ENCODE measurements at regions not wholly inside any gene's neighbourhood (a gene's known extent, or its start where the extent isn't known, plus 50 kb on each side); places are given as distances from the start of the nearest gene placed in this dataset.
"Not testable (repeated sequence)": the region's sequence is repeated elsewhere in the genome, so short reads cannot be mapped to it uniquely, and the experiment has no call there.

- DNase-seq (ENCODE audit: low read depth in 2 of 2), result no peak
These were observed 142.0 kb downstream of the NOC3L start for GRCh38 chr10:94220717-94221116.

- peak in 1 of 2 donors; percentile 68 for DNase-seq (ENCODE audit: low read depth in 2 of 2)
These were observed 138.9 kb downstream of the NOC3L start for GRCh38 chr10:94223702-94224370.

- no peak for DNase-seq (ENCODE audit: low read depth in 2 of 2)
These were observed 138.1 kb downstream of the NOC3L start for GRCh38 chr10:94224656-94225055.

GRCh38 chr10:94225589-94225988 lies 137.2 kb downstream of the NOC3L start:
- DNase-seq (ENCODE audit: low read depth in 2 of 2), result peak; percentile 2 to 89

- DNase-seq (ENCODE audit: low read depth in 2 of 2), result no peak
These were observed 132.5 kb downstream of the NOC3L start for GRCh38 chr10:94230134-94230785.

- DNase-seq (ENCODE audit: low read depth in 2 of 2), result peak in 1 of 2 donors; percentile 28
These were observed 129.9 kb downstream of the NOC3L start for GRCh38 chr10:94232711-94233383.

GRCh38 chr10:94235461-94235860 lies 127.3 kb downstream of the NOC3L start:
- no peak for DNase-seq (ENCODE audit: low read depth in 2 of 2)

- DNase-seq (ENCODE audit: low read depth in 2 of 2), result no peak
These were observed 124.6 kb downstream of the NOC3L start for GRCh38 chr10:94238006-94238617.

GRCh38 chr10:94239696-94240095 lies 123.0 kb downstream of the NOC3L start:
- no peak for DNase-seq (ENCODE audit: low read depth in 2 of 2)

- DNase-seq (ENCODE audit: low read depth in 2 of 2), result no peak
These were observed 122.2 kb downstream of the NOC3L start for GRCh38 chr10:94240491-94240890.

GRCh38 chr10:94240901-94241300 lies 121.8 kb downstream of the NOC3L start:
- DNase-seq (ENCODE audit: low read depth in 2 of 2), result no peak

- no peak for DNase-seq (ENCODE audit: low read depth in 2 of 2)
These were observed 111.6 kb downstream of the NOC3L start for GRCh38 chr10:94251098-94251497.

- no peak for DNase-seq (ENCODE audit: low read depth in 2 of 2)
These were observed 111.2 kb downstream of the NOC3L start for GRCh38 chr10:94251568-94251967.

- DNase-seq (ENCODE audit: low read depth in 2 of 2), result not testable (repeated sequence)
These were observed 105.3 kb downstream of the NOC3L start for GRCh38 chr10:94257407-94257806.

- no peak for DNase-seq (ENCODE audit: low read depth in 2 of 2)
These were observed 102.3 kb downstream of the NOC3L start for GRCh38 chr10:94260455-94260854.

- DNase-seq (ENCODE audit: low read depth in 2 of 2), result no peak
These were observed 98.7 kb downstream of the NOC3L start for GRCh38 chr10:94264085-94264484.

- DNase-seq (ENCODE audit: low read depth in 2 of 2), result no peak
These were observed 96.6 kb downstream of the NOC3L start for GRCh38 chr10:94266091-94266490.

- DNase-seq (ENCODE audit: low read depth in 2 of 2), result no peak
These were observed 94.1 kb downstream of the NOC3L start for GRCh38 chr10:94268652-94269051.

- DNase-seq (ENCODE audit: low read depth in 2 of 2), result peak in 1 of 2 donors; percentile 60
These were observed 88.5 kb downstream of the NOC3L start for GRCh38 chr10:94274142-94274787.

- no peak for DNase-seq (ENCODE audit: low read depth in 2 of 2)
These were observed 86.6 kb downstream of the NOC3L start for GRCh38 chr10:94276140-94276539.

- no peak for DNase-seq (ENCODE audit: low read depth in 2 of 2)
These were observed 85.3 kb downstream of the NOC3L start for GRCh38 chr10:94277450-94277849.
